ELR (cell line): ENCODE measurements at regions not wholly inside any gene's neighbourhood (a gene's known extent, or its start where the extent isn't known, plus 50 kb on each side); places are given as distances from the start of the nearest gene placed in this dataset.
"Not testable (repeated sequence)": the region's sequence is repeated elsewhere in the genome, so short reads cannot be mapped to it uniquely, and the experiment has no call there.

Experiments
- DNase-seq: peaks from one replicate; pipeline ENCODE4 v3.0.0-alpha.2; 2015; ENCODE audit warnings: low read depth

GRCh38 chr11:36790526-36790925 is 192.5 kb upstream of the RAG2 start:
- no peak for DNase-seq

- DNase-seq: no peak
Observed at GRCh38 chr11:36783808-36784207, 185.8 kb upstream of the RAG2 start.

- DNase-seq: no peak
Observed at GRCh38 chr11:36779791-36780190, 181.8 kb upstream of the RAG2 start.

GRCh38 chr11:36777311-36777710 is 179.3 kb upstream of the RAG2 start:
- no peak for DNase-seq

- DNase-seq: no peak
Observed at GRCh38 chr11:36775756-36776155, 177.7 kb upstream of the RAG2 start.

GRCh38 chr11:36775130-36775529 is 177.1 kb upstream of the RAG2 start:
- peak; percentile 62 for DNase-seq

- DNase-seq: peak; percentile 87
Observed at GRCh38 chr11:36774603-36775002, 176.6 kb upstream of the RAG2 start.

- DNase-seq: no peak
Observed at GRCh38 chr11:36763187-36763586, 165.2 kb upstream of the RAG2 start.

GRCh38 chr11:36757075-36757474 is 159.0 kb upstream of the RAG2 start:
- no peak for DNase-seq

GRCh38 chr11:36753960-36754359 is 155.9 kb upstream of the RAG2 start:
- no peak for DNase-seq

GRCh38 chr11:36751996-36752395 is 154.0 kb upstream of the RAG2 start:
- no peak for DNase-seq

- DNase-seq: no peak
Observed at GRCh38 chr11:36751335-36751781, 153.3 kb upstream of the RAG2 start.

- peak; percentile 49 for DNase-seq
Observed at GRCh38 chr11:36750349-36750748, 152.3 kb upstream of the RAG2 start.

GRCh38 chr11:36748836-36749235 is 150.8 kb upstream of the RAG2 start:
- DNase-seq: peak; percentile 84

- peak; percentile 90 for DNase-seq
Observed at GRCh38 chr11:36746886-36747710, 149.1 kb upstream of the RAG2 start.

GRCh38 chr11:36744375-36745168 is 146.5 kb upstream of the RAG2 start:
- DNase-seq: peak; percentile 76

GRCh38 chr11:36743039-36743438 is 145.0 kb upstream of the RAG2 start:
- DNase-seq: no peak

GRCh38 chr11:36741515-36741914 is 143.5 kb upstream of the RAG2 start:
- no peak for DNase-seq

GRCh38 chr11:36738292-36738861 is 140.3 kb upstream of the RAG2 start:
- DNase-seq: no peak

- DNase-seq: no peak
Observed at GRCh38 chr11:36736103-36736502, 138.1 kb upstream of the RAG2 start.

GRCh38 chr11:36733721-36734120 is 135.7 kb upstream of the RAG2 start:
- not testable (repeated sequence) for DNase-seq

- DNase-seq: no peak
Observed at GRCh38 chr11:36730761-36731160, 132.7 kb upstream of the RAG2 start.

GRCh38 chr11:36729825-36730224 is 131.8 kb upstream of the RAG2 start:
- no peak for DNase-seq
